ENCODE measurements at regions not wholly inside any gene's neighbourhood (a gene's known extent, or its start where the extent isn't known, plus 50 kb on each side); places are given as distances from the start of the nearest gene placed in this dataset.

DNA sequence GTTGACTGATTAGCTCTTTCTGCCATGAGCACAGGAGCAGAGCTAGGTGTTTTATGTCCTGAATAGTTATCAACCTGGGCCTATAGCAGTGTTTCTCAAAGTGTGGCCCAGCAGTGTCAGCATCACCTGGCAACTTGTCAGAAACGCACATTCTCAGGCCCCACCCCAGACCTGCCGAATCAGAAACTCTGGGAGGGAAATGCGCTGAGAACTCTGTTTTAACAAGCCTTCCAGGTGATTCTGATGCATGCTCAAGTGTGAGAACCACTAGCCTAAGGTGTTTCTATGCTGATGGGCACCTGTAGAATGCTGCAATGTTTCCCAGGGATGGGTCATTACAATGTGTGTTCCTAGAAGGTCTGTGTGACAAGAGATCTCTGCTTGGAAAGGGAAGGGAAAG lies 257.5 kb downstream of the MID1IP1 start:
- TF ChIP-seq, protein P1, sequence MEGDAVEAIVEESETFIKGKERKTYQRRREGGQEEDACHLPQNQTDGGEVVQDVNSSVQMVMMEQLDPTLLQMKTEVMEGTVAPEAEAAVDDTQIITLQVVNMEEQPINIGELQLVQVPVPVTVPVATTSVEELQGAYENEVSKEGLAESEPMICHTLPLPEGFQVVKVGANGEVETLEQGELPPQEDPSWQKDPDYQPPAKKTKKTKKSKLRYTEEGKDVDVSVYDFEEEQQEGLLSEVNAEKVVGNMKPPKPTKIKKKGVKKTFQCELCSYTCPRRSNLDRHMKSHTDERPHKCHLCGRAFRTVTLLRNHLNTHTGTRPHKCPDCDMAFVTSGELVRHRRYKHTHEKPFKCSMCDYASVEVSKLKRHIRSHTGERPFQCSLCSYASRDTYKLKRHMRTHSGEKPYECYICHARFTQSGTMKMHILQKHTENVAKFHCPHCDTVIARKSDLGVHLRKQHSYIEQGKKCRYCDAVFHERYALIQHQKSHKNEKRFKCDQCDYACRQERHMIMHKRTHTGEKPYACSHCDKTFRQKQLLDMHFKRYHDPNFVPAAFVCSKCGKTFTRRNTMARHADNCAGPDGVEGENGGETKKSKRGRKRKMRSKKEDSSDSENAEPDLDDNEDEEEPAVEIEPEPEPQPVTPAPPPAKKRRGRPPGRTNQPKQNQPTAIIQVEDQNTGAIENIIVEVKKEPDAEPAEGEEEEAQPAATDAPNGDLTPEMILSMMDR (conservative IDR thresholded peaks at IDR 0.05; ENCODE audit: low read depth, low read length): no peak
- TF ChIP-seq EZH2 (IDR thresholded peaks at IDR 0.05; ENCODE audit: low read length, unreplicated experiment) (no peak), EZH2phosphoT487 (IDR thresholded peaks at IDR 0.05; ENCODE audit: borderline replicate concordance, low read length) (no peak)
